ENCODE measurements at regions not wholly inside any gene's neighbourhood (a gene's known extent, or its start where the extent isn't known, plus 50 kb on each side); places are given as distances from the start of the nearest gene placed in this dataset.

DNA sequence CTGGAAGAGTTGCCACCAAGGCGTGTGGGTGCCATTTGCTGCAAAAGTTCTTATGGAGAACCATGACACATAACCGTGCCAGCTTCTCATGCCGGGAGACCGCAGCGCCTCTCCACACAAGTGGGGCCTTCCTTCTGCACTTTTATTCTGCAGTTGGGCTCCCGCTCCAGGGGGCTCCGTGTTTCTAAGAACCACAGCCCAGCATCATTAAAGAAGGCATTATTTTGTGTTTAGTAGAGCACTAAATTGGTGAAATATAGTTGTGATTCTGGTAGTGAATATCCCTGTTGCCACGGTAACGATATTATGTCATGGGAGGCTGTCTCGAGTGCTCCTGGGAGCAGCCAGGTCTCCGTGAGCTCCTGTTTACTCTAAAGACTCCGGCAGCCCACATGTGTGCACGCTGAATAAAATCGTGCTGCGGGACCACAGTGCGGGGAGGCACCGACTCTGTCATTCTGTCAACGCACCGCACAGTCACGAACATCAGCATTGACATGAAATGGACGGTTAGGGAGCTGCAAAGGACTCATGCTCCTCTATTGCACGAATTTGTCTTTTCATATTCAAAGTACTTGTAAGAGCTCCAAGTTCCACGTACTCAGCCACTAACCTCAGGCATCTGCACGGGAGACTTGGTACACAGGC is 68.8 kb upstream of the PITRM1 start:
- TF ChIP-seq, protein P1, sequence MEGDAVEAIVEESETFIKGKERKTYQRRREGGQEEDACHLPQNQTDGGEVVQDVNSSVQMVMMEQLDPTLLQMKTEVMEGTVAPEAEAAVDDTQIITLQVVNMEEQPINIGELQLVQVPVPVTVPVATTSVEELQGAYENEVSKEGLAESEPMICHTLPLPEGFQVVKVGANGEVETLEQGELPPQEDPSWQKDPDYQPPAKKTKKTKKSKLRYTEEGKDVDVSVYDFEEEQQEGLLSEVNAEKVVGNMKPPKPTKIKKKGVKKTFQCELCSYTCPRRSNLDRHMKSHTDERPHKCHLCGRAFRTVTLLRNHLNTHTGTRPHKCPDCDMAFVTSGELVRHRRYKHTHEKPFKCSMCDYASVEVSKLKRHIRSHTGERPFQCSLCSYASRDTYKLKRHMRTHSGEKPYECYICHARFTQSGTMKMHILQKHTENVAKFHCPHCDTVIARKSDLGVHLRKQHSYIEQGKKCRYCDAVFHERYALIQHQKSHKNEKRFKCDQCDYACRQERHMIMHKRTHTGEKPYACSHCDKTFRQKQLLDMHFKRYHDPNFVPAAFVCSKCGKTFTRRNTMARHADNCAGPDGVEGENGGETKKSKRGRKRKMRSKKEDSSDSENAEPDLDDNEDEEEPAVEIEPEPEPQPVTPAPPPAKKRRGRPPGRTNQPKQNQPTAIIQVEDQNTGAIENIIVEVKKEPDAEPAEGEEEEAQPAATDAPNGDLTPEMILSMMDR (IDR thresholded peaks at IDR 0.05; ENCODE audit: insufficient read depth, missing control alignments): no peak
- FAIRE-seq (no peak), DNase-seq (ENCODE audit: insufficient read length, low spot score) (no peak)

DNA sequence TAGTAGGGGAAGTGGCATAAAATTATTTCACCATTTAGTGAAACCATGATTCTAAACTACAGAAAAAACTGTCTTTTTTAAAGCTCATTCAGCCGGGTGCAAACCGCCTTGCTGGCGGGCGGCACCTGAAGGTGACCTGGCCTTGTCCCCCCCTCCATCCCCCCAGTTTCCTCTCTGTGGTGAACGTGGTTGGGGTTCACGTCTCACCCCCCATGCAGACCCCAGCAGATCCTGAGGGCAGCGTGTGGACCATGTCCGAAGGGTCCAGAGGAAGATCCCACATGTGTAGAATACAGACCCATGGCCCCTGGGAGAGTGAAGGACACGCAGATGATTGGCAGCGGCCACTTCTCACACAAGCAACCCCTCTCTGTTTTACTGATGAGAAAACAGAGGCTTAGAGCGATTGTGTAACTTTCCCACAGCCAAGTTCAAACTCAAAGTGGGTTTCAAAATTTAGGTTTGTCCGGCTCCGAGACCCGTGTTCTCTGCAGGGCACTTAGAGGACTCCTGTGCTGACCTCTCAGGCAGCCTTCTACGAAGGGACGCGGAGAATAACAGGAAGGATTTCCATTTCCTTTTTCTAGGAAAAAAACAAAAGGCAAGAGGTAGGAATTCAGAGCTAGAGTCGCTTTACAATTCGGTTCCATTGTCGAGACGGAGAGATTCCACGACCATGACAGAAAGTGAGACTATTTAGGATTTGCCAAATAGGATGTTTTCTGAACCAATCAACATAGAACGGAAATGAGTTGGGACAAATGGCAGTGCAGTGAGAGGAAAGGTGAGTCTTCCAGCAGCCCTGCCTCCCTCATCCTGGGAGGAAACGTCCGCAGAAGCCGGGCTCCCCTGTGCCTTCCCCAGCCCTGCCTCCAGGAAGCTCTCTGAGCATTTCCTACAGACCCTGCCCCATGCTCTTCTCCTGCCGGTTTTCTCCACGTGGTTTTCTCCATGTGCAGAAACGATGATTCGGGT is 67.6 kb upstream of the PITRM1 start:
- TF ChIP-seq, protein P1 (IDR thresholded peaks at IDR 0.05; ENCODE audit: insufficient read depth, missing control alignments): no peak
- DNase-seq (ENCODE audit: insufficient read length, low spot score) (no peak), FAIRE-seq (no peak)

DNA sequence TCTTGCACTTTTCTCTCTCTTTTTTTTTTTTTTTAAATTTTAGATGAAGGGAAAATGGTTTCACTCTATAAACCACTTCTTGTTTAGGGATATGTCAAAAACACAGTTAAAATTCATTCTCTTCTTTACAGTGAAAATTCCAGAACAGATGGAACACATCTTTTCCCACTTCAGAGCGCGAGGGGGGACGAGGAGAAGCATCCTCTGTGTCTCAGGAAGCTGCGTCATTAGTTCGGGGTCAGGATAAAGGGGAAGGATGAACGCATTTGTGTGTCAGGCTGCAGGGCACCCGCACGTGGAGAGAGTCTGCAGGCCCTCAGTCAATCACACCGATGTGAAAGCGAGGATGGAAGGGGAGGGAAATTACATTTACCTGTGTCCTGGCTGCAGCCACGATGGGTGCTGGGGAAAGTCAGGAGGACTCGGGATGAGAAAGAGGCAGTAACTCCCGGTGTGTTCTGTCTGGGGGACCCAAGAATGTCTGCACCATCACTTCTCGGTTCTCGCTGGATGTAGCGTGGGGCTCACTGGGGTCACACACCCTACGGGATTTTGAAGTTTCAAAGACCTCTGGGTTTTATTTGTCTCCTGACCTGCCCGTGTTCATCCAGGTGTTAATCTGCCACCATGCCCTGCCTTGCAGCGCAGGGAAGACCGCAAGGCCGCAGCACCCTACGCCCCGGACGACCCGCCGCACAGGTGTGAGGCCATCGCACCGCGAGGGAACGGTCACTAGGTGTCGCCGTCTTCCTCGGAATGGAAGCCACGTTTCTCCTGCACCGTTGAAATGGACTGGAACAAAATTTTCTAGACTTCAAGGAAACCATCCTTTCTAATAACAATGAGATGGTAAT is 66.7 kb upstream of the PITRM1 start:
- DNase-seq (ENCODE audit: insufficient read length, low spot score) (peak; percentile 43), FAIRE-seq (no peak)
- TF ChIP-seq, protein P1 (IDR thresholded peaks at IDR 0.05; ENCODE audit: insufficient read depth, missing control alignments): peak; percentile 83

DNA sequence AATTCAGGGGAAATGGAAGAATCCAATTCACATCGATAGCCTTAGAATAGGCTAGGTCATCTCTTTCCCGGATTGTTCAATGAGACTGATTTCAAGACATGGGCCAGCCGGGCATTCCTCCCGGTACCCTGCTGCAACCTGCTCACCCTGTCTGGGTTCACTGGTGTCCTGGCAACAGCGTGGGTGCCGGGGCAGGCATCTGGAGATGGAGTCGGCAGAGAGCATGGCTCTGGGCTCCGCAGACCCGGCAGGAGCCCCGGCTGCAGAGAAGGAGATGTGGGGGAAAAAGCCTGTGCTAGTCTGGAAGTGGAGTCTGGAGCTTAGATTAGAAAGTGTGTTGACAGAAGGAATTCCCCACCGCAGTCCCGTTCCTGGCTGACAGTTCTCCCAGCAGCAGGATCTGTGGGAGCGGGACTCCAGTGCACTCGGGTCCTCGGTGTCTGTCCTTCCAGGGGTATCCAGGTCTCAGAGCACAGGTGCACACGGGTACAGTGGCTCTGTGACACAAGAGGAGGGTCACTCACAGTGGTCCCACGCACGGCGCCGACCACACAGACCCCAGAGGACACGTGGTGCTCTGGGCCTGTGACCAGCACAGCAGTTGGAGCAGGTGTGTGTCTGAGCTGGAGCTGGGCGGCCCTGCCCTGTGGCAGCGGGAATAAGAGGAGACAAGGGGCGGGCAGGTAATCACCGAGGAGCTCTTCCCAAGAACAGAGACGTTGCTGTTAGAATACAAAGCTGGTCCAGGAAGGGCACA is 65.7 kb upstream of the PITRM1 start:
- FAIRE-seq (no peak), DNase-seq (ENCODE audit: insufficient read length, low spot score) (no peak)
- TF ChIP-seq, protein P1 (IDR thresholded peaks at IDR 0.05; ENCODE audit: insufficient read depth, missing control alignments): no peak

DNA sequence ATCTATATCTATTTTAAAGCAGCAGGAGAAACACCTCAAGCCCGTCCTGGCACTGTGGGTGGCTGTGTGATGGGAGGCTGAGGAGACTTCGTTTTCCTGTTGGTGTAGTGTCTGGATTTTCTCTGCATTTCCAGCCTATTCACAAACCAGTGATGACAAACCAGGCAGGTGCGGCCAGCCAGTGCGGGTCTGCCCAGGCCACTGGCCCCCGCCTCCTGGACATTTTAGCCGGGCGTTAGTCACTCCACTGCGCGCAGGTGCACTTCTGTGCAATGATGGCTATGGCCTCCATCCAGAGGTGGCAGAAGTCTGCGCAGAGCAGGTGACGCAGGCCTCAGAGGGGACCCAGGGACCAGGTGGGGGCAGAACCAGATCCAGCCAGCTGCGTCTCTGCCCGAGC is 64.9 kb upstream of the PITRM1 start:
- DNase-seq (ENCODE audit: insufficient read length, low spot score) (no peak), FAIRE-seq (no peak)
- TF ChIP-seq, protein P1 (IDR thresholded peaks at IDR 0.05; ENCODE audit: insufficient read depth, missing control alignments): no peak

DNA sequence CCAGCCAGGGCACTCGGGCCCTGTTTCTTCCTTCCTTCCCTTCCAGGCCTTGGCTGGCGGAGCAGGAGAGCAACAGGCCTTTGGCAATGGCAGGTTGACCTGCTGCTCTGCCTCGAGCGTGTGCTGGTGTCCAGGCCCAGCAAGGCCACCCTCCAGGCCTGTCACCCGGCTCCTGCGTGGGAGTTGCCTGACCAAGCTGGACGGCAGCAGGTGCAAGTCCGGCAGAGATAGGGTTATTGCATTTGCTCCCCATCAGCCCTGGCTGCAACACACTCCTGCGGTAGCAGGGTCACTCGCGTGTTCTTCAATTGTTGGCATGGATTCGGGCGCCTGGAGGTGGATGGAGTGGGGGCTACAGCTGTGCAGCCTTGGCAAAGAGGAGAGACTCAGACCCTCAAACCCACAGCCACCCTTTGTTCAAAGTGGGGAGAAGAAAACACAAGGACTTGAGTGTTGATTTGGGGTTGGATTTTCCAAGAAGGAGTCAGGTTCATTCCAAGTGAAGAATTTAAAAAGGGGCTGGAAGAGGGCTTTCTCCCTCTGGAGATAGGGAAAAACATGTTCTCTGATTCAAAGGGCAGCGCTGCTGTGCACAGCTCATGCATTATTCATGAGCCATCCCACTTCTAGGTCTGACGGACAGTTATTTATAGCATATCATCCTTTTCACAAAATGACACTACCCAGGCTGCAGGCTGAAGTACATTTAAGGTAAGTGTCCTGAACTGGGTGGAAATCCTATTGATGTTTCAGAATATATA is 64.2 kb upstream of the PITRM1 start:
- DNase-seq (ENCODE audit: insufficient read length, low spot score) (no peak), FAIRE-seq (no peak)
- TF ChIP-seq, protein P1 (IDR thresholded peaks at IDR 0.05; ENCODE audit: insufficient read depth, missing control alignments): no peak

All from D721Med (cell line).